ENCODE measurements at regions not wholly inside any gene's neighbourhood (a gene's known extent, or its start where the extent isn't known, plus 50 kb on each side); places are given as distances from the start of the nearest gene placed in this dataset.

DNA sequence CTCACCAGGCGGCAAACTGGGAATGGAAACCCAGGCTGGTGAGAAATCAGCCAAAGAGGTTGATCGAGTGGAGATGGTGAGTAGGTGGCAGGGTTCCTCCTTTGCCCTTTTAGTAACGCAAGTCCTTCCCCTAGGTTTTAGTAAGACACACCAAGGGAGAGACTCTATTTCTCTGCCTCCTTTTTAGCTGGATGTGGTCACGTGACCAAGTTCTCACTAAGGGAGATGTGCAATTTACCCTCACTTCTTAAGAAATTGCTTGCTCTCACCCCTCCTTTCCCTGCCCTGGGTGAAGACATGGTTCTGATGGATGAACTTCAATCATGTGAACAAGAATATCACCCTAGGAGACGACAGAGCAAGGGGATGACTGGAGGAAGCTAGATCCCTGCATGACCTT is 99.8 kb upstream of the FOXF1 start:
- H3K36me3 ChIP-seq (ENCODE audit: low read depth): no peaks in the 10 kb centered on the region
- no peak overlapping the region for H3K4me3 ChIP-seq (ENCODE audit: severe bottlenecking)
- no peaks in the 10 kb centered on the region for H3K4me1 ChIP-seq (ENCODE audit: insufficient read depth, poor library complexity, severe bottlenecking)
- TF ChIP-seq, protein P1, sequence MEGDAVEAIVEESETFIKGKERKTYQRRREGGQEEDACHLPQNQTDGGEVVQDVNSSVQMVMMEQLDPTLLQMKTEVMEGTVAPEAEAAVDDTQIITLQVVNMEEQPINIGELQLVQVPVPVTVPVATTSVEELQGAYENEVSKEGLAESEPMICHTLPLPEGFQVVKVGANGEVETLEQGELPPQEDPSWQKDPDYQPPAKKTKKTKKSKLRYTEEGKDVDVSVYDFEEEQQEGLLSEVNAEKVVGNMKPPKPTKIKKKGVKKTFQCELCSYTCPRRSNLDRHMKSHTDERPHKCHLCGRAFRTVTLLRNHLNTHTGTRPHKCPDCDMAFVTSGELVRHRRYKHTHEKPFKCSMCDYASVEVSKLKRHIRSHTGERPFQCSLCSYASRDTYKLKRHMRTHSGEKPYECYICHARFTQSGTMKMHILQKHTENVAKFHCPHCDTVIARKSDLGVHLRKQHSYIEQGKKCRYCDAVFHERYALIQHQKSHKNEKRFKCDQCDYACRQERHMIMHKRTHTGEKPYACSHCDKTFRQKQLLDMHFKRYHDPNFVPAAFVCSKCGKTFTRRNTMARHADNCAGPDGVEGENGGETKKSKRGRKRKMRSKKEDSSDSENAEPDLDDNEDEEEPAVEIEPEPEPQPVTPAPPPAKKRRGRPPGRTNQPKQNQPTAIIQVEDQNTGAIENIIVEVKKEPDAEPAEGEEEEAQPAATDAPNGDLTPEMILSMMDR (IDR thresholded peaks at IDR 0.05; ENCODE audit: poor library complexity, severe bottlenecking): no peak
- H3K27ac ChIP-seq (ENCODE audit: poor library complexity, severe bottlenecking): no peak overlapping the region
- peaks cover 43% of the 10 kb centered on the region for H3K27me3 ChIP-seq (ENCODE audit: insufficient read depth, poor library complexity, severe bottlenecking)
- ATAC-seq (ENCODE audit: low read depth) (no peak), DNase-seq (ENCODE audit: low spot score) (no peak)
- no peaks in the 10 kb centered on the region for H3K9me3 ChIP-seq (ENCODE audit: severe bottlenecking)

DNA sequence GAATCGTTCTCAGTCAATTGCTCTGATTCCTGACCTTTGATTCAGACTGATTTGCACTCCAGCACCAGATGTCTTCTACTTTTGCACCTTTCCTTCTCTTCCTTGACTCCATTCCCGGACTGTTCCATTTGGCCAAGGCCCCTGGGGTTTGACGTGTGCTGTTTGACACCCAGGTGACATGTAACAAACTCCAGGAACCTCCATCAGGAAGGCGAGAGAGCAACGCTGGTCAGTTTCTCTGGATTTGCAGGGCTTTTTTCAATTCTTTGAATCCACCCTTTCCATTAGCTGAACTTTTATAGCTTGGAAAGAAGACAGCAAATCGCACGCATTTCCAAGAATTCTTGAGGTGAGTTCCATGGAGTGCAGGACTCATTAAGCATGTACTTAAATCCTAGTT is 98.4 kb upstream of the FOXF1 start:
- Histone ChIP-seq H3K27ac (ENCODE audit: poor library complexity, severe bottlenecking) (no peak overlapping the region), H3K9me3 (ENCODE audit: severe bottlenecking) (no peaks in the 10 kb centered on the region), H3K36me3 (ENCODE audit: low read depth) (no peaks in the 10 kb centered on the region), H3K4me3 (ENCODE audit: severe bottlenecking) (no peak overlapping the region), H3K27me3 (ENCODE audit: insufficient read depth, poor library complexity, severe bottlenecking) (peaks cover 41% of the 10 kb centered on the region), H3K4me1 (ENCODE audit: insufficient read depth, poor library complexity, severe bottlenecking) (no peaks in the 10 kb centered on the region)
- no peak for ATAC-seq (ENCODE audit: low read depth)
- no peak for DNase-seq (ENCODE audit: low spot score)
- TF ChIP-seq, protein P1 (IDR thresholded peaks at IDR 0.05; ENCODE audit: poor library complexity, severe bottlenecking): no peak

DNA sequence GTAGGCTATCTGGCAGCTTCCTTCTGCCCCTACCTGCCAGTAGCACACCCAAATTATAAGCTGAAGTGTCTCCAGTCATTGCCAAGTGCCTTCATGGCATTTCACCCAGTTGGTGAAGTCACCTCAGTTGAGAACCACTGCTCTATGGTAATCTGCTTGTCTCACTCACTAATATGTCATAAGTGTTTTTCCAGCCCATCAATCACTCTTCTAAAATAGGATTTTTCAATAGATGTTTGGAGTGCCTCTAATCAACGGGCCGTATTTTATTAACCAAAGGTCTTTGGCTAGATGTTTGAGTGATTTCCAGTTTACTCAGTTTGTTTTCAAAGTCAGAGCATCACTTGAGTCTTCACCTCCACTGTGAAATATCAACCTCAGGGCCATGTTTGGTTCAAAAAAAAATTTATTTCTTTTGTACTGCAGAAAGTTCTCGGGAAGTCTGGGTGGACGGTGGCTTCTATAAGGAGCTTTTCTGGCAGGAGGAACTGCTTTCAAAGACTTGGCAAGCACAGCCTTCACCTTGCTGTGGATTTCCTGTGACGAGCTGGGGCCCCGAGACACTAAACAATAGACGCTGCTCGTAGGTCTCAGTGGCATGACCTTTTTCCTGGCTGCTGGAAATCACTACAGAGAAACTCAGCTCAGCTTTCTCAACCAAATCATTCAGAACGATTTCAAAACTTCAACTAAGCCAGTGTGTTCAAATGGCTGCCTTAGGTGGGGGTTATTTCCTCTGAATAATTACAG is 95.2 kb upstream of the FOXF1 start:
- H3K4me3 ChIP-seq (ENCODE audit: severe bottlenecking): no peak overlapping the region
- peaks cover 26% of the 10 kb centered on the region for H3K27me3 ChIP-seq (ENCODE audit: insufficient read depth, poor library complexity, severe bottlenecking)
- no peaks in the 10 kb centered on the region for H3K4me1 ChIP-seq (ENCODE audit: insufficient read depth, poor library complexity, severe bottlenecking)
- TF ChIP-seq, protein P1 (IDR thresholded peaks at IDR 0.05; ENCODE audit: poor library complexity, severe bottlenecking): no peak
- H3K36me3 ChIP-seq (ENCODE audit: low read depth): no peaks in the 10 kb centered on the region
- no peaks in the 10 kb centered on the region for H3K9me3 ChIP-seq (ENCODE audit: severe bottlenecking)
- ATAC-seq (ENCODE audit: low read depth) (no peak), DNase-seq (ENCODE audit: low spot score) (no peak)
- no peak overlapping the region for H3K27ac ChIP-seq (ENCODE audit: poor library complexity, severe bottlenecking)

DNA sequence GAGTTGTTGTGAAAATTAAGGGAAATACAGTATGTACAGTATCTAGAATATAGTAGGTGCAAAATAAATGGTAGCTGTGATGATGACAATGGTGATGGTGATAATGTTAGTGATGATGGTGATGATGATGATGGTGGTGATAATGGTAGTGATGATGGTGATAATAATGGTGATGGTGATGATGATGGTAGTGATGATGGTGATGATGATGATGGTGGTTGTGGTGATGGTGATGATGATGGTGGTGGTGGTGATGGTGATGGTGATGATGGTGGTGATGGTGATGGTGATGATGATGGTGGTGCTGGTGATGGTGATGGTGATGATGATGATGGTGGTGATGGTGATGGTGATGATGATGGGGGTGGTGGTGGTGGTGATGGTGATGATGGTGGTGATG is 91.3 kb upstream of the FOXF1 start:
- no peak for ATAC-seq (ENCODE audit: low read depth)

DNA sequence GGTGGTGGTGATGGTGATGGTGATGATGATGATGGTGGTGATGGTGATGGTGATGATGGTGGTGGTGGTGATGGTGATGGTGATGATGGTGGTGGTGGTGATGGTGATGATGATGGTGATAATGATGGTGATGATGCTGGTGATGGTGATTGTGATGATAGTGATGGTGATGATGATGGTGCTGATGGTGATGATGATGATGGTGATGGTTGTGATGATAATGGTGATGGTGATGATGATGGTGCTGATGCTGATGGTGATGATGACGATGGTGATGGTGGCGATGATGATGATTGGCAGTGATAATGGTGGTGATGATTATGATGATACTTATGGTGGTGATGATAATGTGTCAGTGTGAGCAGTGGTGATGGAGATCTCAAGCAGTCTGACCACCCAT is 90.8 kb upstream of the FOXF1 start:
- H3K4me1 ChIP-seq (ENCODE audit: insufficient read depth, poor library complexity, severe bottlenecking): no peaks in the 10 kb centered on the region
- TF ChIP-seq, protein P1 (IDR thresholded peaks at IDR 0.05; ENCODE audit: poor library complexity, severe bottlenecking): no peak
- H3K9me3 ChIP-seq (ENCODE audit: severe bottlenecking): no peaks in the 10 kb centered on the region
- DNase-seq (ENCODE audit: low spot score) (no peak), ATAC-seq (ENCODE audit: low read depth) (no peak)
- H3K36me3 ChIP-seq (ENCODE audit: low read depth): no peaks in the 10 kb centered on the region
- no peak overlapping the region for H3K4me3 ChIP-seq (ENCODE audit: severe bottlenecking)
- peaks cover 11% of the 10 kb centered on the region for H3K27me3 ChIP-seq (ENCODE audit: insufficient read depth, poor library complexity, severe bottlenecking)
- H3K27ac ChIP-seq (ENCODE audit: poor library complexity, severe bottlenecking): no peak overlapping the region

More for the DNA sequence above, 91.3 kb upstream of the FOXF1 start:
- H3K9me3 ChIP-seq (ENCODE audit: severe bottlenecking): no peaks in the 10 kb centered on the region
- no peaks in the 10 kb centered on the region for H3K4me1 ChIP-seq (ENCODE audit: insufficient read depth, poor library complexity, severe bottlenecking)
- DNase-seq (ENCODE audit: low spot score): no peak
- no peak overlapping the region for H3K4me3 ChIP-seq (ENCODE audit: severe bottlenecking)
- TF ChIP-seq, protein P1 (IDR thresholded peaks at IDR 0.05; ENCODE audit: poor library complexity, severe bottlenecking): no peak
- peaks cover 10% of the 10 kb centered on the region for H3K27me3 ChIP-seq (ENCODE audit: insufficient read depth, poor library complexity, severe bottlenecking)
- H3K27ac ChIP-seq (ENCODE audit: poor library complexity, severe bottlenecking): no peak overlapping the region
- H3K36me3 ChIP-seq (ENCODE audit: low read depth): no peaks in the 10 kb centered on the region
